ENCODE measurements at regions not wholly inside any gene's neighbourhood (a gene's known extent, or its start where the extent isn't known, plus 50 kb on each side); places are given as distances from the start of the nearest gene placed in this dataset.

DNA sequence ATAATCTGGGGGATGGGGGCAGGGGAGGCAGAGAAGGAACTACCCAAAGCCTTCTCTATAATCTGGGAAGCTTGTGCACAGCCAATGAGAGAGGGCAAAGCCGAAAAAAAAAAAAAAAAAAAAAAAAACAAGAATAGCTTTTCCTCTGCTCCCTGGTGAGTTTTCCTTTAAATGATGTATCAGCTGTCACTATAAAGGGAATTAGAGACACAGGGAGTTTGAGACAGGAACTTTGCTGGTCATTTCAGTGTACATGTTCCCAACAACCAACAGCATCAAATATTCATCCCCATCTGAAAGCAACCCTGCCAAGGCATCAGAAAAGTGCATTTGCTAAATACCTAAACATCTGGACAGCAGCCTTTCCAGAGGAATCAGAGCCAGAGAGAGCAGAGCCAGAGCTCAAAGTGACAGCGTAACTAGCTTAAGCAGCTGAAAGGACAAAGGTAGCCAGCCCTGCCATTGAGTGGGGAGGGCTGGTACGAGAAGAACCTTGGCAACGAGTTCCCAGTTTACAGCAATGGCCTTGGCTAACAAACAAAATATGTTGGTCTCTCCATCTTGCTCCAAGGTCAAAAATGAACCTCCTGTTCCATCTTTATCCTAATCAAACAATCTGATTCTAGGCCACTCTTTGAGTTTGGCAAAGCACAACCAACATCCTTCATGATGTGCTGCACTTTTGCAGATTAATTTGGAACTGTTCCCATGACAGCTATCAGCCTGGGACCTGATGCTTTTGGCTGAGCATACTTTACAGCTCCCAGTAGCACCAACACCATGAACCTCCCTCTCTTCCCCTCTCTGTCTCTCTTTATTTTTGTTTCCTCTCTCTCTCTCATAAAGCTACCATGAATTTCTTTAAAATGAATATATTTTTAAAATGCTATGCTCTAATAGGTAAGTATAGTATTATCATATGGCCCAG, 143.7 kb upstream of the GNAO1 start:
- Histone ChIP-seq H3K4me1 (ENCODE audit: low read length) (peaks cover 15% of the 10 kb centered on the region), H3K9ac (ENCODE audit: low read length) (no peak overlapping the region), H3K27ac (ENCODE audit: low read length) (no peak overlapping the region), H3K79me2 (ENCODE audit: low read length) (no peaks in the 10 kb centered on the region), H3K4me3 (ENCODE audit: low read length) (no peak overlapping the region), H3K9me3 (ENCODE audit: insufficient read depth, low read length) (no peaks in the 10 kb centered on the region), H3K36me3 (replicated peaks; ENCODE audit: low read depth, low read length) (no peaks in the 10 kb centered on the region), H2AFZ (ENCODE audit: low read depth, low read length) (no peak overlapping the region), H4K20me1 (ENCODE audit: insufficient read depth, low read length) (no peaks in the 10 kb centered on the region), H3K27me3 (ENCODE audit: low read depth, low read length) (peaks cover 46% of the 10 kb centered on the region), H3K4me2 (ENCODE audit: low read length) (no peak overlapping the region)
- TF ChIP-seq, protein P1, sequence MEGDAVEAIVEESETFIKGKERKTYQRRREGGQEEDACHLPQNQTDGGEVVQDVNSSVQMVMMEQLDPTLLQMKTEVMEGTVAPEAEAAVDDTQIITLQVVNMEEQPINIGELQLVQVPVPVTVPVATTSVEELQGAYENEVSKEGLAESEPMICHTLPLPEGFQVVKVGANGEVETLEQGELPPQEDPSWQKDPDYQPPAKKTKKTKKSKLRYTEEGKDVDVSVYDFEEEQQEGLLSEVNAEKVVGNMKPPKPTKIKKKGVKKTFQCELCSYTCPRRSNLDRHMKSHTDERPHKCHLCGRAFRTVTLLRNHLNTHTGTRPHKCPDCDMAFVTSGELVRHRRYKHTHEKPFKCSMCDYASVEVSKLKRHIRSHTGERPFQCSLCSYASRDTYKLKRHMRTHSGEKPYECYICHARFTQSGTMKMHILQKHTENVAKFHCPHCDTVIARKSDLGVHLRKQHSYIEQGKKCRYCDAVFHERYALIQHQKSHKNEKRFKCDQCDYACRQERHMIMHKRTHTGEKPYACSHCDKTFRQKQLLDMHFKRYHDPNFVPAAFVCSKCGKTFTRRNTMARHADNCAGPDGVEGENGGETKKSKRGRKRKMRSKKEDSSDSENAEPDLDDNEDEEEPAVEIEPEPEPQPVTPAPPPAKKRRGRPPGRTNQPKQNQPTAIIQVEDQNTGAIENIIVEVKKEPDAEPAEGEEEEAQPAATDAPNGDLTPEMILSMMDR (IDR thresholded peaks at IDR 0.05; ENCODE audit: low read depth, low read length) = no peak
- no peak for TF ChIP-seq EZH2phosphoT487 (IDR thresholded peaks at IDR 0.05; ENCODE audit: low read depth)

DNA sequence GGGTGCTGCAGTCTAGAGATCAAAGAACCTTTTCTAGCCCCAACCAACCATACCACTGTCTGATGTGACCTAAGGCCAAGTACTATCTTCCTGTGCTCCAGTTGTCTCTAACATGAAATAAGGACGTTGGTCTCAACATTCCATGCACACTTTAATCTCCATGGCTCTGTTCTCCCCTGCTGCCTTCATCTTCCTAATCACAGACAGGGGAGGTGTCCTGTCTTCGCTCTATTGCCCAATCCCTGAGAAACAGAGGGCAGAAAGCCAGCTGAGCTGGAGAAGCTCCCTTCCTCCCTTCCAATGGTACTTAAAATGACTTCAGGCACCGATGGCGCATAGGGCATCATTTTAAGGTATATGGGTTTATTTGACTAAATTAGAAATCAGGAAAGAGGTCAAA, 148.9 kb upstream of the GNAO1 start:
- H3K9ac ChIP-seq (ENCODE audit: low read length) = no peak overlapping the region
- no peak overlapping the region for H3K27ac ChIP-seq (ENCODE audit: low read length)
- H3K36me3 ChIP-seq (replicated peaks; ENCODE audit: low read depth, low read length) = no peaks in the 10 kb centered on the region
- H3K9me3 ChIP-seq (ENCODE audit: insufficient read depth, low read length) = no peaks in the 10 kb centered on the region
- no peaks in the 10 kb centered on the region for H3K4me1 ChIP-seq (ENCODE audit: low read length)
- H3K4me2 ChIP-seq (ENCODE audit: low read length) = no peak overlapping the region
- H4K20me1 ChIP-seq (ENCODE audit: insufficient read depth, low read length) = no peaks in the 10 kb centered on the region
- no peak overlapping the region for H3K4me3 ChIP-seq (ENCODE audit: low read length)
- TF ChIP-seq, protein P1 (IDR thresholded peaks at IDR 0.05; ENCODE audit: low read depth, low read length) = no peak
- TF ChIP-seq EZH2phosphoT487 (IDR thresholded peaks at IDR 0.05; ENCODE audit: low read depth) = no peak
- H3K79me2 ChIP-seq (ENCODE audit: low read length) = no peaks in the 10 kb centered on the region
- peaks cover 34% of the 10 kb centered on the region for H3K27me3 ChIP-seq (ENCODE audit: low read depth, low read length)
- no peak overlapping the region for H2AFZ ChIP-seq (ENCODE audit: low read depth, low read length)

DNA sequence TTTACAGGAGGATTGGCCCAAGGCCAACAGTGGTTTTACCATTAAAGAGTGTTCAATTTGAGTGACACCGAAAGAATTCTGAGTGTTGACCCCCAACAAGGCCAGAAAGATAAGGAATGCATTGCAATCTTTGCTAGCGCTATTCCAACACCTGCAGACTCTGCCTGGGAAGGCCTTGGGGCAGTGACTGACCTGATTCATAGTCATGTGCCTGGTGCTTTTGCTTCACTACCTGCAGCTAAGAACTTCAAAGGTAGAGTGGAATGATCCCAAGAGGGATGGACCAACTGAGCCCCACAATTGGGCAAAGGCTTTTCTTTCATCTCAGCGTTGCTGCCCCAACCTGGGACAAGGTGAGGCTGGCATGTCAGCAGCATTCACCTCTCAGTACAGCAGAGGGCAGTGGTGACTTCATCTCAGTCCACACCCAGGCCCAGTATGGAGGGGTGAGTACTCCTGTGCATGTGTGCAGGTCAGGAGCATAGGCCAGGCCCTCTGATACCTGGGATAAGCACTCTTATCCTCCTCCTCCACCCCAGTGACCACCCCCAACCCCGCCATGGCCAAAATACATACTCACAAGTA, 149.6 kb upstream of the GNAO1 start:
- TF ChIP-seq EZH2phosphoT487 (IDR thresholded peaks at IDR 0.05; ENCODE audit: low read depth) = no peak
- TF ChIP-seq, protein P1 (IDR thresholded peaks at IDR 0.05; ENCODE audit: low read depth, low read length) = peak; percentile 68
- Histone ChIP-seq H3K9me3 (ENCODE audit: insufficient read depth, low read length) (no peaks in the 10 kb centered on the region), H4K20me1 (ENCODE audit: insufficient read depth, low read length) (no peaks in the 10 kb centered on the region), H2AFZ (ENCODE audit: low read depth, low read length) (no peak overlapping the region), H3K27me3 (ENCODE audit: low read depth, low read length) (peaks cover 29% of the 10 kb centered on the region), H3K4me2 (ENCODE audit: low read length) (no peak overlapping the region), H3K27ac (ENCODE audit: low read length) (no peak overlapping the region), H3K4me1 (ENCODE audit: low read length) (no peaks in the 10 kb centered on the region), H3K36me3 (replicated peaks; ENCODE audit: low read depth, low read length) (no peaks in the 10 kb centered on the region), H3K9ac (ENCODE audit: low read length) (no peak overlapping the region), H3K4me3 (ENCODE audit: low read length) (no peak overlapping the region), H3K79me2 (ENCODE audit: low read length) (no peaks in the 10 kb centered on the region)

DNA sequence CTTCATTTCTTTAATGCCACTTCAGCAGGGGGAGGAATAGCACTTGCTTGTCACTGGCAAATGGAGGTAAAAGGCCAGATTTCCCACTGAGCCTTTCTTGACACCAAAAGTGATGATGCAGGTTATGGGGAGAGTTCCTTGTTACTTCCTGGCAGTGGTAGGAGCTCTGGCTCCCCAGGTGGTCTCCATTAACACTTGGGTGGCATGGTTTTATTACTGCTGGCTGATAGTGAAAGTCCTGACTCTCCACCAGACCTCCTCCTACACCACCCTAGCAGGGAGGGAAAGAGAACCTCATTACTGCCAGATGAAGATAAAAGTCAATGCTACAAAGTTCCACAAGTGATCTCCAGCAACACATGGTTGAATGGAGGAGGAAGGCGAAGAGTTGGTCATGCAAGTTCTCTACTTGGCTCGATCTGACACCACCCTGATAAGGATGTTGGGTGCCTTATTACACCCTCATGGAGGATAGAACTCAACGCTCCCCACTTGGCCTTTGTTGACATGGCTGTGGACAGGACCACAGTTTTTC, 152.7 kb upstream of the GNAO1 start:
- H3K27ac ChIP-seq (ENCODE audit: low read length) = no peak overlapping the region
- H3K9ac ChIP-seq (ENCODE audit: low read length) = no peak overlapping the region
- H3K4me1 ChIP-seq (ENCODE audit: low read length) = no peaks in the 10 kb centered on the region
- no peaks in the 10 kb centered on the region for H3K79me2 ChIP-seq (ENCODE audit: low read length)
- no peaks in the 10 kb centered on the region for H3K36me3 ChIP-seq (replicated peaks; ENCODE audit: low read depth, low read length)
- H2AFZ ChIP-seq (ENCODE audit: low read depth, low read length) = no peak overlapping the region
- H3K9me3 ChIP-seq (ENCODE audit: insufficient read depth, low read length) = 0 out of 2 replicates have a peak, but pooled peaks cover 3% of the 10 kb centered on the region
- no peak for TF ChIP-seq EZH2phosphoT487 (IDR thresholded peaks at IDR 0.05; ENCODE audit: low read depth)
- TF ChIP-seq, protein P1 (IDR thresholded peaks at IDR 0.05; ENCODE audit: low read depth, low read length) = no peak
- no peaks in the 10 kb centered on the region for H4K20me1 ChIP-seq (ENCODE audit: insufficient read depth, low read length)
- H3K4me3 ChIP-seq (ENCODE audit: low read length) = no peak overlapping the region
- H3K27me3 ChIP-seq (ENCODE audit: low read depth, low read length) = peaks cover 19% of the 10 kb centered on the region
- H3K4me2 ChIP-seq (ENCODE audit: low read length) = no peak overlapping the region
